Stimulated activated CD4-positive, alpha-beta T cell treated with anti-CD3 and anti-CD28 coated beads, Interleukin-12 subunit alpha, Interleukin-12 subunit beta, amount 100 ng/mL, for 48 hours (primary cell): ENCODE measurements at regions not wholly inside any gene's neighbourhood (a gene's known extent, or its start where the extent isn't known, plus 50 kb on each side); places are given as distances from the start of the nearest gene placed in this dataset.

Experiments
- DNase-seq, 3 donors: peaks; one replicate each; pipeline ENCODE4 v3.0.0-alpha.2; 2020; ENCODE audit warnings: low read depth in 2 of 3, low spot score in 1 of 3

GRCh38 chr22:22043296-22044078, 60.9 kb upstream of the TOP3B start:
- DNase-seq = no peak

GRCh38 chr22:22042599-22043295, 60.2 kb upstream of the TOP3B start:
- no peak for DNase-seq

DNA sequence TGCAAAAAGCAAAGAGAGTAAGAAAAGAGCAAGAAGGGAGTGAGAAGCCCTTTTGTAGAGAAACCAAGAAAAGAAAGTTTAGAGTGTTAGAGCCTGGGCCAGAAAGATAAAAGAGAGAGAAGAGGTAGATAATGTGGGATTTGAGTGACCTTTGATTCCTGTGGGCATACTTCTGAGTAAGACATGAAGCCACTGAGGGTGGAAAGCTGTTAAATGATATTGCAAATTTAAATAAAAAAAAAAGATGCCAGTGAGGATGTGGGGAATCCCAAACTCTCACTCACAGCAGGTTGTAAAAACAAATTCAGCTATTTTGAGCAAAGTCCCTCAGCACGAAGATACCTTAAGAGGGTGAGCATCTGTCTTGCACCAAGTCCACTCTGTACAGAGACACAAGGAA, 59.4 kb upstream of the TOP3B start:
- no peak for DNase-seq

DNA sequence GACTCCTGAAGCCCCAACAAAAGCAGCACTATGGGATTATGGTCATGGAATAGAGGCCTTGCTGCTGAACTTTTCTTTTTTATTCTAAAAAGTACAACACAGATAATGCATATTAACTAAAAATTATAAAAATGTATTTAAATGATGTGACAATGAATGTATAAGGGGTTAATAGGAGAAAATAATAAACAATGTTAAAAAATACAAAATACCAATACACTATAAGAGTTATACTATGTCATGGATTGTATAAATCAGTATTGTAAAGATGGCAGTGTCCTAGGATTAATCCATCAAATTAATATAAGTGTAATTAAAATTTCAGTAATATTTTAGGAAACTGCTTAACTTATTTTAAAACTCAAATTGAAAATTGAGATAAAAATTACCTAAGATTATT, 58.3 kb upstream of the TOP3B start:
- no peak for DNase-seq

DNA sequence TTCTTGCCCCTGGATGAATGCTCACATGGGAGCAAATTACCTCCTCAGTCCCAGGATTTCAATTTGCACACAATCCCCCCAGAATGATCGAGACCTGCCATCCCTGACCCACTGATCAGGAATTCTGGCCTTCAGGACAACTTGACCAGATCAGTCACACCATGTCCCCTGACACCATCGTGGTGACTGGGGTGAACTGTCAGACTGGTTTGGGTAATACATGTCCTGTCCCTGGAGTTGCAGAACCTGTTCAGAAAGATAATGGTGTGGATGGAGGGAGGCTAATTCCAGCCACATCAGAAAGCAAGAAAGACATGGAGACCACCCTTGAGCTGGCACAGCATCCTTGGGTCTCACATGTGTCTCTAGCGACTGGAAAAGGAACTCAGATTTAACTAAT, 57.9 kb upstream of the TOP3B start:
- DNase-seq = no peak

DNA sequence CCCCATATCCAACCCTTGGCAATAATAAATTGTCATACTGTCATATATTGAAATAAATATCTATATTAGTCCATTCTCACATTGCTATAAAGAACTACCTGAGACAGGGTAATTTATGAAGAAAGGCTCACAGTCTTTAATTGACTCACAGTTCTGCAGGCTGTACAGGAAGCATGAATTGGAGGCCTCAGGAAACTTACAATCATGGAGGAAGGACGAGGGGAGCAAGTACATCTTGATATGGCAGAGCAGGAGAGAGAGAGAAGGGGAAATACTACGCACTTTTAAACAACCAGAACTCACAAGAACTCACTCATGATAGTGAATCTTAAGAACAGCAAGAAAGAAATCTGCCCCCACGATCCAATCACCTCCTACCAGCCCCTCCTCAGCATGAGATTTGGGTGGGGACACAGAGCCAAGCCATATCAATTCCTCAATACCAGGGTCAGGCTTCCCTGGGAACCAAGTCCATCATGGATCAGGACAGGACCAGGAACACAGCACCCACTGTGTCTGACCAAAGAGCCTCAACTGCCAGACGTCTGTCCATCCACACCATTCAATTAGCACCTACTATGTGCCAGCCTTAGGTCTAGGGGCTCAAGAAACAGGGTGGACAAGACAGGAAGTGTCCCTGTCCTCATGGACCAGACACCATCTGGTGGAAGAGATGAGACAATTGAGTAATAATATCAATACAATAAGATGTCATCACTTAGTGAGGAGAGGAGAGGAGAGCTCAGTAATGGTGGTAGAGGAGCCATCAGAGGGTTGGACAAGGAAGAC, 56.9 kb upstream of the TOP3B start:
- DNase-seq = no peak

DNA sequence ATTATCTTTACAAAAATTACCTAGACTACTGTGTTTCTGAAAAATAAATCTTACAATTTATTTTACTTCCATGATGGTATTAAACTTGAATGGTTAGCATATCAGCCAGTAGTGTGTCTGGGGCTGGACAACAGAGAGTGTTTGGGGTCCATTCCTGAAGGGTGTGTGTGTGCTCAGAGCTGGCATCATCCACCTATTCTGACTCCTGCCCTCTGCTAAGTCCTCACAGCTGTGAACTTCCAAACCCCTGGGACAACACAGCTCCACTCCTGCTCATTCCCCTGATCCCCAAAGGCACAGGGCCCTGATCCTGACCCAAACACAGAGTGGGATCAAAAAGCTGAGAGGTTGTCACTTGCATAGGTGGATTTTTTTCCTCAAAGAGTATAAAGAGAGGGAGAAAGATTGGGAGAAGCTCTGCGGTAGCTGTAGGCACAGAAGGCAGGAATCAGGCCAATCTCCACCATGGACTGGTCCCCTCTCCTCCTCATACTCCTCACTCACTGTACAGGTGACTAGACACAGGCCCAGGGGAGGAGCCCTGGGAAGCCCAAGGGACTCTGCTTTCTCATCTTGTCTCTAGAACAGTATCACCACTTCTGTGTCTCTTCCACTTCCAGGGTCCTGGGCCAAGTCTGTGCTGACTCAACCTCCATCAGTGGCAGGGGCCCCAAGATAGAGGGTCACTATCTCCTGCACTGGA, 55.7 kb upstream of the TOP3B start:
- no peak for DNase-seq

- DNase-seq = no peak
These were observed 55.2 kb upstream of the TOP3B start for GRCh38 chr22:22037740-22038139.

DNA sequence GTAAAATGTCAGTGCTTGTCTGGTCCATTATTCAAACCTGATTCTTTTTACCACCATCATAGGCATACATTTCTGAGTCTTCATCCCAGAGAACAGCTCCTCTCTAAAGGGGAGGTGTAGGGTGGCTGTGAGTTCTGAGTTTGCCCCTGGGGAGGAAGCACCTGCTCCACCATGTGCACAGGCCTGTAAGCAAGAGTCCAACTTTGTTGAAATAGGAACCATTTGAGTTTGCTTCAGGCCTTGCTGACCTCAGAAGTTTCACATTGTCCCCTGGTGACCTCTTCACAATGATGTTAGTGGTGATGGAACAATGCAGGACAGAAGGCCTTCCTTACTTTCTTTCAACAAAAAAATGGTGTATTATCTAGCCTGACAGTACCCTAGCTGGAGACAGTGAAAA, 54.6 kb upstream of the TOP3B start:
- no peak for DNase-seq

DNA sequence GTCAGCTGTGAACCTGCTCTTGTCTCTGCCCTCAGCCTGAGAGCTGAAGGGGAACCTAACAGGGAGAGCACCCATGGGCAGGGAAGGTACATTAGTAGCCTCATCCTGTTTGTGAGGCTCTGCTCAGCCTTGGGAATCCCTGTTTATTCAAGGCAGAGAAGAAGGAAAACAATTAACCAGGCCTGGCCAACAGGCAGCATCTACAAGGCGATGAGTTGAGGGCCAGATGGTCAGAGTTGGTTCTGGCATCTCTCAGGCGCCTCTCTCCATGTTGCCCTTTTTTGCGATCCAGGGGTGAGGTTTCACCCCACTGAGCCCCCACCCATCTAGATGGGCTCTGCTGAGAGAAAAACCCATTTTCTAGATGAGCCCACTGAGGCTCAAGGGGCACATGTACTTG, 54.0 kb upstream of the TOP3B start:
- DNase-seq = no peak

GRCh38 chr22:22035771-22036314, 53.3 kb upstream of the TOP3B start:
- DNase-seq = no peak

DNA sequence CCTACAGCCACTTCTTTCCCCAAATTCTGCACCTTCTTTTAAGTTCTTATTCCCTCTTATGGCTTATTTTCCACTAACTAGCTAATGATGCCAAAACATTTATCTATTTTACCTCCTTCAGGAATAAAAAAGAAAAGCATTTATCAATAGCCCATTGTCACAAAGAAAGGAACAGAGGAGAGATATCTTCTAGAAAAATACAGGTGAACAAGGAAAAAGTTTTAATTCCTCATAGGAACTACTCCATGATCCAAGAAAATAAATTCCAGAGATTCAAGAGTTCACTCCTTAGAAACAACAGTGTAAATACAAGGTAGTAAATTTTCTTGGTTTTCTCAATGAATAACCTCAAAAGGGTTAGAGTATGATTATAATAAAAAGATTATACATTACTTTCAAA, 52.6 kb upstream of the TOP3B start:
- DNase-seq = no peak

GRCh38 chr22:22034469-22035132, 52.0 kb upstream of the TOP3B start:
- DNase-seq = no peak

DNA sequence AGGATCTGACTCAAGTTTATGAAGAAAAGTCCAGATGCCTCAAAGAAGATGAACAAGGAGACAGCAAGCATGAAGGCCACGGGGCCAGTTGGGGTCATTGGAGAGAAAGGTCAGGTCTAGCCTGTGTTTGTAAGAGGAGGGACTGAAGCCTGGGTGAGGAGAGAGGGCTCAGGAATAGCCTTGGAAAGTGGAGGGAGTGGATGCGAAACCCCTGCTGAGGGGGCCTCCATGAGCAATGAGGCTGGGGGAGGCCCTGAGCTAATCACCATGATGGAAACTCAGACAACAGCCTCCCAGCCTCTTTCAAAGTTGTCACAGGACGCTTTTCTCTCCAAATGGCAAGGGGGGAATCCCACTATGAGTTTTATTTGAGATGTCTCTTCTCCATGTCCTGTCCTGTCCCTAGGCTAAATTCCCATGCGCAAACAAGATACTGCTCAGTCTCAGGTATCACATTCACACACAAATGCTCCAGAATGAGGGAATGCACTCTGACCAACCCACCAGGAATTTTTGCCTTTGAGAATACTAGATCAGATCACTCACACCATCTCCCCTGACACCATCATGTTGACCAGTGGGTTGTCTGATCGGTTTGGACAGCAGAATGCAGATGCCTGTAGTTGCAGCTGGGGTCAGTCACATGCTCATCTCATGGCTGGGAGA, 51.3 kb upstream of the TOP3B start:
- no peak for DNase-seq

DNA sequence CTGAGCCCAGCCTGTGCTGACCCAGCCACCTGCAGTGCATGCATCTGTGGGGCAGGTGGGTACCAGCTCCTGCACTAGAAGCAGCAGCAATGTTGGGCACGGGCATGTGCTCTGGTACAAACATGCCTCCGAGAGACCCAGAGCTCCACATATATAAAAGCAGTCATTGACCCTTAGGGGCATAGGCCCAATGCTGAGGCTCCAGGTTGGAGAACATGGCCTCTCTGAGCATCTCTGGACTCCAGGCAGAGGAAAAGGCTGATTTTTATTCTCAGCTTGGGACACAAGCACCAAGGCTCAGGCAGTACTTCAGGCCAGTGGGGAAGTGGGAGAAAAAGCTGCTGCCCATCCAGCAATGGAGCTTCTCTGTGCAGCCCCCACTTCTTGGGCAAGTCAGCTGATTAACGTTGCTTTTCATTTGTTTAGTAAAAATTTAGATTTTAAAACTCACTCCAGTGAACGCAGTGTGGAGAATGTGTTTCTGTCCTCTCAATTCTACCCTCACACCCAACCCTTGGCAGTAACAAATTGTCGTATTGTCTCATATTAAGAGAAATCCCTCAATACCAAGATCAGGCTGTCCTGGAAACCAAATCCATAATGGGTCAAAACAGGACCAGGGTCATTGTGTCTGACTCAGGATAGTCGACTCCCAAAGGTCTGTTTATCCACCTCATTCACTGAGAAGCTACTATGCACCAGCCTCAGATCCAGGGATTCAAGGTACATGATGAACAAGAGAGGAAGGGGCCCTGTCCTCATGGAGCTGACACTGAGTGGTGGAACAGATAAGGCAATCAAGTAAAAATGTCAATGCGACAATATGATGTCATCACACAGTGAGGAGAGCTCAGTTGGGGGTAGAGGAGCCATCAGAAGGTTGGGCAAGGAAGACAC, 50.6 kb upstream of the TOP3B start:
- DNase-seq = no peak

DNA sequence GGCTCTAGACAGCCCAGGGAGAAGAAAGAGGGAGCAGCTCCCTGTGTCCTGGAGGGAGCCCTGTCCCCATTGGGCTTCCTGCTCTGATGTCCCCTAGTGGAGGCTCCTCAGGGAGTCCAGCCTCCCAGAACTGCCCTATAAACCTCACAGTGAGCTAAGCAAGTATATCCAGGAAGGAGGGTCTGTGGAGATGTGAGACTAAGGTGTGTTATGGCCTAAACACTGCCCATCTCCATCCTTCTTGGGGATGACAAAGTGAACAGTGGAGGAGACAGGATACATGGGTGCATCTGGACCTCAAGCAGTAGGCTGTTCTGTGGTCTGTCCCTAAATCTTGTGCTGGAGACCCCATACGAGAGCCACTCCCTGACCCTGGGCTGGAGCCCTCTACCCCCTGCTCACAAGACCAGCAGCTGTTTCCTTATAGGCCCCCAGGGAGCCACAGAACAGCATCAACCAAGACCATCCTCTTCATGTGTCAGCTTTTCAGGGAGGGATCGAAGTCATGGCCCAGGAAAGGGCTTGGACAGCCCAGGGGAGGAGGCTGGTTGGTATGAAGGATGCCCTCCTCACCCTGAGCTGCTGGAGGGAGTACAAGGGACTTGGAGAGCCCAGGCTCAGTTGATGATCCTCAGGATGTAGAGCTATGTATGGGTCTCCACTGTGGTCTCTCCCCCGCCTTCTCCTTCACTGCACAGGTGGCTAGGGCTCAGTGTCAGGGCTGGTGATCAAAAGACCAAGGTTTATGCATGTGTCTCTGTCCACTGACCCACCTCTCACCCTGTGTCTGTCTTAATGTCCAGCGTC, 49.7 kb upstream of the TOP3B start:
- no peak for DNase-seq
